Ovary (tissue), 3 donors: ENCODE measurements at regions not wholly inside any gene's neighbourhood (a gene's known extent, or its start where the extent isn't known, plus 50 kb on each side); places are given as distances from the start of the nearest gene placed in this dataset.

ENCODE experiments used
- CTCF ChIP-seq, 3 donors: fragments of 450-650 bp in 2 of 3; fragments of 200-600 bp in 1 of 3; IDR thresholded peaks; one replicate each; pipeline versions ENCODE4 v1.5.1 to v1.8.0; 2016 to 2022; ENCODE audit warnings: antibody characterized with exemption in 3 of 3, mild to moderate bottlenecking in 1 of 3
- POLR2A ChIP-seq: fragments of 450-650 bp; IDR thresholded peaks from one replicate; pipeline ENCODE4 v1.6.1; 2017; ENCODE audit warnings: antibody characterized with exemption, mild to moderate bottlenecking, moderate library complexity
- donor health status: DM: no; HTN: no; CAD: no.

- TF ChIP-seq CTCF (IDR thresholded peaks at IDR 0.05) (no peak), POLR2A (no peak)
Measured at GRCh38 chr7:131762753-131763152, 206.3 kb upstream of the PODXL start.
